ENCODE measurements at regions not wholly inside any gene's neighbourhood (a gene's known extent, or its start where the extent isn't known, plus 50 kb on each side); places are given as distances from the start of the nearest gene placed in this dataset.

- Histone ChIP-seq H3K9me3 (ENCODE audit: control insufficient read depth, insufficient read depth, low read depth, low read length) (no peaks in the 10 kb centered on the region), H3K27me3 (ENCODE audit: control insufficient read depth, insufficient read depth, low read length) (no peaks in the 10 kb centered on the region), H3K4me1 (ENCODE audit: control insufficient read depth, insufficient read depth, low read length) (no peaks in the 10 kb centered on the region), H3K4me3 (ENCODE audit: low read depth in 2 of 2, low read length in 2 of 2) (no peak overlapping the region), H3K27ac (ENCODE audit: low read length) (no peak overlapping the region), H3K36me3 (ENCODE audit: control insufficient read depth, insufficient read depth, low read length) (no peaks in the 10 kb centered on the region)
- POLR2A ChIA-PET = no interaction called here
- in situ Hi-C loops (cut with HindIII; ENCODE audit: low pct_unique_long_range_greater_than_20kb, low sequenced_read_pairs) (no loop called here), intact Hi-C loops (cut with micrococcal nuclease; ENCODE audit: unreplicated experiment) (no loop called here)
- CTCF ChIA-PET = no interaction called here
- ATAC-seq (no peak), DNase-seq (ENCODE audit: low read depth, low spot score) (no peak)
- no TSS peak for BruUV-seq (replicated peaks)
- TF ChIP-seq TCF7L2 (IDR thresholded peaks at IDR 0.05; ENCODE audit: low read depth, low read length) = no peak
- TF ChIP-seq SIN3A (IDR thresholded peaks at IDR 0.05; ENCODE audit: borderline replicate concordance, insufficient read depth, low read depth, low read length) = no peak
- TF ChIP-seq POLR2AphosphoS5 (IDR thresholded peaks at IDR 0.05; ENCODE audit: low read depth, low read length) = no peak
- TF ChIP-seq REST (IDR thresholded peaks at IDR 0.05; ENCODE audit: insufficient read depth in 1 of 2, low read depth in 2 of 2, low read length in 1 of 2) = no peak
- TF ChIP-seq CTCF (IDR thresholded peaks at IDR 0.05) = no peak
Measured at GRCh38 chr5:17428176-17428800, 69.7 kb upstream of the TAF11L2 start.

- intact Hi-C loops (cut with micrococcal nuclease; ENCODE audit: unreplicated experiment) = no loop called here
- in situ Hi-C loops (cut with HindIII; ENCODE audit: low pct_unique_long_range_greater_than_20kb, low sequenced_read_pairs) = no loop called here
- H3K4me1 ChIP-seq (ENCODE audit: control insufficient read depth, insufficient read depth, low read length) = no peaks in the 10 kb centered on the region
- no peaks in the 10 kb centered on the region for H3K9me3 ChIP-seq (ENCODE audit: control insufficient read depth, insufficient read depth, low read depth, low read length)
- POLR2A ChIA-PET = no interaction called here
- no peak for DNase-seq (ENCODE audit: low read depth, low spot score)
- no peaks in the 10 kb centered on the region for H3K27me3 ChIP-seq (ENCODE audit: control insufficient read depth, insufficient read depth, low read length)
- ATAC-seq = no peak
- no peak for TF ChIP-seq SIN3A (IDR thresholded peaks at IDR 0.05; ENCODE audit: borderline replicate concordance, insufficient read depth, low read depth, low read length)
- TF ChIP-seq TCF7L2 (IDR thresholded peaks at IDR 0.05; ENCODE audit: low read depth, low read length) = no peak
- no peak for TF ChIP-seq CTCF (IDR thresholded peaks at IDR 0.05)
- no peak for TF ChIP-seq REST (IDR thresholded peaks at IDR 0.05; ENCODE audit: insufficient read depth in 1 of 2, low read depth in 2 of 2, low read length in 1 of 2)
- no peak for TF ChIP-seq POLR2AphosphoS5 (IDR thresholded peaks at IDR 0.05; ENCODE audit: low read depth, low read length)
- CTCF ChIA-PET = no interaction called here
- no peaks in the 10 kb centered on the region for H3K36me3 ChIP-seq (ENCODE audit: control insufficient read depth, insufficient read depth, low read length)
- H3K4me3 ChIP-seq (ENCODE audit: low read depth in 2 of 2, low read length in 2 of 2) = no peak overlapping the region
- BruUV-seq (replicated peaks) = no TSS peak
- H3K27ac ChIP-seq (ENCODE audit: low read length) = no peak overlapping the region
Measured at GRCh38 chr5:17429353-17429752, 68.7 kb upstream of the TAF11L2 start.

All from Panc1 (cell line).